Stimulated activated CD4-positive, alpha-beta T cell treated with anti-CD3 and anti-CD28 coated beads, Interleukin-12 subunit alpha, Interleukin-12 subunit beta, amount 100 ng/mL, for 48 hours (primary cell): ENCODE measurements at regions not wholly inside any gene's neighbourhood (a gene's known extent, or its start where the extent isn't known, plus 50 kb on each side); places are given as distances from the start of the nearest gene placed in this dataset.

Experiments
- DNase-seq, 3 donors: peaks; one replicate each; pipeline ENCODE4 v3.0.0-alpha.2; 2020; ENCODE audit warnings: low read depth in 2 of 3, low spot score in 1 of 3

- DNase-seq, result no peak
Measured at GRCh38 chr13:97134364-97135095, 87.6 kb upstream of the MBNL2 start.

GRCh38 chr13:97135883-97136282, 86.2 kb upstream of the MBNL2 start:
- no peak for DNase-seq

GRCh38 chr13:97136418-97136817, 85.7 kb upstream of the MBNL2 start:
- DNase-seq, result no peak

- DNase-seq, result no peak
Measured at GRCh38 chr13:97139691-97140090, 82.4 kb upstream of the MBNL2 start.

- DNase-seq, result no peak
Measured at GRCh38 chr13:97140131-97140530, 82.0 kb upstream of the MBNL2 start.

- DNase-seq, result no peak
Measured at GRCh38 chr13:97140611-97141010, 81.5 kb upstream of the MBNL2 start.

GRCh38 chr13:97141097-97141496, 81.0 kb upstream of the MBNL2 start:
- no peak for DNase-seq

GRCh38 chr13:97141564-97142005, 80.5 kb upstream of the MBNL2 start:
- no peak for DNase-seq

GRCh38 chr13:97142452-97142851, 79.7 kb upstream of the MBNL2 start:
- no peak for DNase-seq

- DNase-seq, result no peak
Measured at GRCh38 chr13:97145057-97145456, 77.1 kb upstream of the MBNL2 start.

GRCh38 chr13:97148894-97149293, 73.2 kb upstream of the MBNL2 start:
- DNase-seq, result no peak

- DNase-seq, result no peak
Measured at GRCh38 chr13:97160421-97160820, 61.7 kb upstream of the MBNL2 start.

- no peak for DNase-seq
Measured at GRCh38 chr13:97161582-97162231, 60.4 kb upstream of the MBNL2 start.

GRCh38 chr13:97165502-97166425, 56.4 kb upstream of the MBNL2 start:
- DNase-seq, result no peak

GRCh38 chr13:97171136-97171535, 51.0 kb upstream of the MBNL2 start:
- DNase-seq, result no peak
